ENCODE measurements at regions not wholly inside any gene's neighbourhood (a gene's known extent, or its start where the extent isn't known, plus 50 kb on each side); places are given as distances from the start of the nearest gene placed in this dataset.

- TF ChIP-seq ZNF462 (CRISPR knock-in tag; IDR thresholded peaks at IDR 0.05) (no peak), CREB1 (CRISPR knock-in tag; IDR thresholded peaks at IDR 0.05; ENCODE audit: low read depth) (no peak), ZNF114 (CRISPR knock-in tag; IDR thresholded peaks at IDR 0.05) (no peak), CTCF (conservative IDR thresholded peaks at IDR 0.05; ENCODE audit: low read depth in 2 of 2) (no peak), ZNF331 (CRISPR knock-in tag; IDR thresholded peaks at IDR 0.05; ENCODE audit: low read depth) (no peak), EZH2phosphoT487 (IDR thresholded peaks at IDR 0.05; ENCODE audit: unreplicated experiment) (no peak), REST (IDR thresholded peaks at IDR 0.05; ENCODE audit: unreplicated experiment) (no peak), POLR2AphosphoS5 (IDR thresholded peaks at IDR 0.05; ENCODE audit: low read depth) (no peak), NANOG (IDR thresholded peaks at IDR 0.05; ENCODE audit: borderline replicate concordance) (no peak)
Measured at GRCh38 chr6:56348578-56348977, 101.2 kb upstream of the COL21A1 start (continued).
